Astrocyte of the spinal cord (primary cell): ENCODE measurements at regions not wholly inside any gene's neighbourhood (a gene's known extent, or its start where the extent isn't known, plus 50 kb on each side); places are given as distances from the start of the nearest gene placed in this dataset.
"Not testable (repeated sequence)": the region's sequence is repeated elsewhere in the genome, so short reads cannot be mapped to it uniquely, and the experiment has no call there.

Experiments used
- DNase-seq: peaks from one replicate; pipeline ENCODE4 v3.0.0; 2011; ENCODE audit warnings: low read depth, low spot score
- H3K4me3 ChIP-seq: 2 replicates; pipeline ENCODE4 v1.5.1; 2011; ENCODE audit warnings: low read depth, mild to moderate bottlenecking, low read length, moderate library complexity
- CTCF ChIP-seq: IDR thresholded peaks from 2 replicates; pipeline ENCODE4 v1.5.1; 2012; ENCODE audit warnings: low read depth, mild to moderate bottlenecking, low read length, inconsistent platforms
- in situ Hi-C: cut with HindIII; loops from 2 replicates; pipeline ENCODE4 v1.10.0; 2017; ENCODE audit warnings: low sequenced_read_pairs

DNA sequence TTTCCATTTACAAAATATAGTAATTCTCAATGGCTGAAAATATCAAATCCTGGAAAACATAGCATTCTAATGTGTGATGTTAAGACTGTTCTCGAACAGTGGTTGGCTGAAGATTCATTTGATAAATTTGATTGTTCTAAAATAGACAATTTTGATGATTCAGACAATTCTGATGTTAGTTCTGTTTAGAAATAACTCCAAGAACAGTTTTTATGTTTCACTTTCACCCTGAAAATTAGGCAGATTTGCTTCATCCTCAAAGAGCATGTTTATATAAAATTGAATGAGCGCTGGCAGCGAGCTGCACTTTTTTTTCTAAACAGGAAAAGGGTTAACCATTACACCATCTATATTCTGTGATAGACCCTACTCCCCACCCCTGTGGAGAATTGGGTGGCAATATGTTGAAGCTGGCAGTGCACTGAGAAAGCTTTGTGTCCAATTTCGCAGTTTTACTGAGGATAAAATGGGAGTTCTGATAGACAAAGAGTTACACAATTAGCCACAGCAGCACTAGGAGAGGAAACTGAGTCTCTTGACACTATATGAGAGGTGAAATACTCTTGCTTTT, 69.6 kb upstream of the TMED7 start:
- no peak for DNase-seq
- H3K4me3 ChIP-seq: no peak overlapping the region
- no peak for TF ChIP-seq CTCF
- in situ Hi-C loops: no loop called here

- H3K4me3 ChIP-seq, DNase-seq, in situ Hi-C loops: not testable (repeated sequence)
Observed at GRCh38 chr5:115691814-115692213, 66.0 kb upstream of the TMED7 start.

DNA sequence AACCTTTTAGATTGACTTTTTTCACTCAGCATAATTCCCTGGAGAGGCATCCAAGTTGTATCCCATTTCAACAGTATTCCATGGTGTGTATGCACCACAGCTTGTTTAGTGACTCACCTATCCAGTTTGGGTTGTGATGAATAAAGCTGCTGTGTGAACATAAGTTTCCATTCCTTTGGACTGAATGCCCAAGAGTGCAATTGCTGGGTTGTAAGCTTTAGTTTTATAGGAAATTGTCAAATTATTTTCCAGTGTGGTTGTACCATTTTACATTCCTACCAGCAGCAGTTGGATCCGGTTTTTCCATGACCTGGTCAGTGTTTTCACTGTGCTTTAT, 60.9 kb upstream of the TMED7 start:
- in situ Hi-C loops: no loop called here
- no peak for TF ChIP-seq CTCF
- H3K4me3 ChIP-seq: no peak overlapping the region
- DNase-seq: peak; percentile 44

DNA sequence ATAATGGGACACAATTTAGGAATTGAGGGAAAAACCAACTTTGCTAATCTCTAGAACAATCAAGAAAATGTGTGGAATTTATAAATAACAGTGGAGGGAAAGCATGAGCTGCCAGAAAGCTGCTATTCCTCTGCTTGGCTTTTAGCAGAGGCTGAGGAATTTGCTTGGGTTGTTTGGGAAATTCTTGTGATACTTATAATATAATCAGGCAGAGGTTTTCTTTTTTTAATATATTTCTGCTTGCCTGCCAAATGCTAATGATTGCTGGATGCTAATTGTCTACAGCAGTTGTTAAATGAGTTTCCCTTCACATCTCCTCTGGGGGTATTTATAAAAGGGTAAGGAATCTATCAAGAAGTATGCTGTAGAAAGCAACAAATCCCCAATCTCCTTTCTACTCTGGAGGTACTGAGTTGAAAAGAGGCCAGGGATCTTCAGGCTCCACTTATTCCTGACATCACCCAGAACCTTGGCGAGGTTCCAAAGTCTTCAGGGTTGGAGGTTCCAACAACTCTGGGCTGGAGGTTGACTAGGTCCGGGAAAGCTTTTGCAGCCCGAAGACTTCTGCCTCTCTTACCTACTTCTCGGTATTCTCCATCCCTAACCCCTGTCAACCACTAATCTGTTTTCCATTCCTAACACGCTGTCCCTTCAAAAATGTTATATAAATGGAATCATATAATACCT, 60.4 kb upstream of the TMED7 start:
- H3K4me3 ChIP-seq: no peak overlapping the region
- DNase-seq: peak; percentile 14
- in situ Hi-C loops: no loop called here
- TF ChIP-seq CTCF: no peak

GRCh38 chr5:115685490-115685889, 59.7 kb upstream of the TMED7 start:
- TF ChIP-seq CTCF: no peak
- no peak for DNase-seq
- in situ Hi-C loops: no loop called here
- H3K4me3 ChIP-seq: no peak overlapping the region

DNA sequence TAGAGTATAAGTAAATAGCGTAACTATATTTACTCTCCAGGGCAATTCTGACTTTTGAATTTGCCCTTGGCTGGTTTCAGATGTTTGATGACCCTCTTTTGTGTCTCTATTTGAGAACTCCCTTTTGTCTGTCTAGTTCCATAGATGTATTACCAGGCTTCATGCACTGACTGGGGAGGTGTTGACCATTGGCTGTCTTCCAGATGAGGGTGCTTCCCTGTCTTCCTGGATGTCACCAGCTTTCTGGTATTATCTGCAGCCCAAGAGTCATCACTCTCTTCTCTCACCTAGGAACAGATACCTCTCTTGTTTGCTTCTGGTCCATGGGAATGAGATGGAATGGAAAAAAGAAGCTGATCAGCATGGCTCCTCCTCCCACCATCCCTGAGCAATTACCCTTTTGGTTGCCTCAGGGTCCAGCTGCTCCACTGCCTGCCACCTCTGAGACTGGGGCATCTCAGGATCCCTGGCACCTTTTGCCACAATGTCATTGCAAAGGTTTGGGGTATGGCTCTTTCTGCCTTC, 58.7 kb upstream of the TMED7 start:
- DNase-seq: no peak
- no peak for TF ChIP-seq CTCF
- H3K4me3 ChIP-seq: no peak overlapping the region
- in situ Hi-C loops: no loop called here

- in situ Hi-C loops: no loop called here
- no peak for TF ChIP-seq CTCF
- no peak for DNase-seq
- no peak overlapping the region for H3K4me3 ChIP-seq
Observed at GRCh38 chr5:115683081-115683480, 57.2 kb upstream of the TMED7 start.
